ENCODE measurements at regions not wholly inside any gene's neighbourhood (a gene's known extent, or its start where the extent isn't known, plus 50 kb on each side); places are given as distances from the start of the nearest gene placed in this dataset.

DNA sequence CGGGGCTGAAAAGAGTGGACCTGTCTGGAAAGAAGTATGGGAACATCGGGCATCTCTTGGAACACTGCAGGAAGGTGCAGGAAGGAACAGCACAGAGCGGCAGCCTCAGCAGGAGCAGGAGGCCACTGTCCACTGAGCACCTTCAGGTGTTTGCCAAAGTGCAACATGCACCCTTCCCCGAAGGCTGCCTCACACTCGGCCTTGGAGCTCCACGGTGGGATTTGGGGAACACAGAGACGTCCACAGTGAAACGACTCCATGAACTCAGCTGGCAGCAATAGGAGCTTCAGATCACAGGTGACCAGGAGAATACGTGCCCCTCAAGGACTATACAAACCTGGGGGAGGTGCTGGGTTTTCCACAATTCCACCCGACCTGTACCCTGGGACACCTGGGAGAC, 140.3 kb upstream of the RET start:
- Histone ChIP-seq H3K4me3 (no peak overlapping the region), H3K36me3 (no peaks in the 10 kb centered on the region), H3K9me3 (no peaks in the 10 kb centered on the region), H3K4me1 (peaks cover 7 to 16% (median 15%) of the 10 kb centered on the region in 9 donors), H3K27ac (no peak overlapping the region), H3K27me3 (peaks cover 20 to 79% (median 33%) of the 10 kb centered on the region in 7 donors)
- DNase-seq = no peak
- TF ChIP-seq CTCF (IDR thresholded peaks at IDR 0.05) = no peak
- intact Hi-C loops (cut with DNase I) = no loop called here
- 90 to 93% methylated on average over 10 of the region's 10 CpGs for WGBS, 2 donors
- no peak for ATAC-seq

- intact Hi-C loops (cut with DNase I) = no loop called here
- Histone ChIP-seq H3K9me3 (no peaks in the 10 kb centered on the region), H3K27ac (no peak overlapping the region), H3K4me1 (peaks cover 7 to 16% (median 15%) of the 10 kb centered on the region in 9 donors), H3K27me3 (peaks cover 15 to 75% (median 29%) of the 10 kb centered on the region in 7 donors), H3K4me3 (no peak overlapping the region), H3K36me3 (no peaks in the 10 kb centered on the region)
- no peak for ATAC-seq
- no peak for TF ChIP-seq CTCF (IDR thresholded peaks at IDR 0.05)
- 91 to 92% methylated on average over 7 of the region's 7 CpGs for WGBS, 2 donors
- DNase-seq = no peak
Observed at GRCh38 chr10:42937048-42937447, 139.8 kb upstream of the RET start.

GRCh38 chr10:42937649-42938180, 139.2 kb upstream of the RET start:
- peaks cover 7 to 16% (median 13%) of the 10 kb centered on the region in 9 donors for H3K4me1 ChIP-seq
- no peak for TF ChIP-seq CTCF (IDR thresholded peaks at IDR 0.05)
- H3K36me3 ChIP-seq = no peaks in the 10 kb centered on the region
- H3K27me3 ChIP-seq = peaks cover 8 to 74% (median 22%) of the 10 kb centered on the region in 7 donors
- DNase-seq (no peak), ATAC-seq (no peak)
- intact Hi-C loops (cut with DNase I) = no loop called here
- WGBS, 2 donors = 84 to 89% methylated on average over 8 of the region's 8 CpGs
- no peak overlapping the region for H3K4me3 ChIP-seq
- no peaks in the 10 kb centered on the region for H3K9me3 ChIP-seq
- H3K27ac ChIP-seq = no peak overlapping the region

- WGBS, 2 donors = 88 to 90% methylated on average over 8 of the region's 8 CpGs
- no peak for TF ChIP-seq CTCF (IDR thresholded peaks at IDR 0.05)
- Histone ChIP-seq H3K4me3 (no peak overlapping the region), H3K9me3 (no peaks in the 10 kb centered on the region), H3K4me1 (peaks cover 4 to 10% (median 7%) of the 10 kb centered on the region in 9 donors), H3K27ac (no peak overlapping the region), H3K36me3 (no peaks in the 10 kb centered on the region), H3K27me3 (peaks cover 2 to 73% (median 16%) of the 10 kb centered on the region in 7 donors)
- ATAC-seq (no peak), DNase-seq (no peak)
- intact Hi-C loops (cut with DNase I) = no loop called here
Observed at GRCh38 chr10:42938351-42938750, 138.5 kb upstream of the RET start.
